GM23338 (cell line): ENCODE measurements at regions not wholly inside any gene's neighbourhood (a gene's known extent, or its start where the extent isn't known, plus 50 kb on each side); places are given as distances from the start of the nearest gene placed in this dataset.

ENCODE experiments used
- ATAC-seq: fragments of 200-7000 bp; cut with Tn5 transposase; 3 replicates; pipeline ENCODE4 v1.9.1; 2020
- DNase-seq: peaks from one replicate; pipeline ENCODE4 v3.0.0-alpha.2; 2015; ENCODE audit warnings: low spot score
- H2AFZ ChIP-seq: fragments of 200-600 bp; sonication (generic); 2 replicates; pipeline ENCODE4 v1.8.0; 2016; ENCODE audit warnings: antibody characterized with exemption, mild to moderate bottlenecking, moderate library complexity
- H3F3A ChIP-seq: fragments of 200-600 bp; sonication (generic); replicated peaks from 2 replicates; pipeline ENCODE4 v1.8.0; 2017; ENCODE audit warnings: antibody characterized with exemption, mixed run types, low read depth
- H3K27ac ChIP-seq: fragments of 200-600 bp; sonication (generic); 2 replicates; pipeline ENCODE4 v1.6.1; 2016; ENCODE audit warnings: low read depth
- H3K27me3 ChIP-seq: fragments of 200-600 bp; sonication (generic); 2 replicates; pipeline ENCODE4 v1.8.0; 2016; ENCODE audit warnings: mild to moderate bottlenecking, mixed run types, moderate library complexity; ENCODE audit not compliant: insufficient read depth
- H3K36me3 ChIP-seq: fragments of 200-600 bp; sonication (generic); 2 replicates; pipeline ENCODE4 v1.8.0; 2016; ENCODE audit warnings: mild to moderate bottlenecking; ENCODE audit not compliant: insufficient read depth
- H3K4me1 ChIP-seq: fragments of 200-600 bp; sonication (generic); 2 replicates; pipeline ENCODE4 v1.8.0; 2016; ENCODE audit warnings: mild to moderate bottlenecking, moderate library complexity; ENCODE audit not compliant: insufficient read depth
- H3K4me2 ChIP-seq: fragments of 200-600 bp; sonication (generic); 2 replicates; pipeline ENCODE4 v1.7.1; 2017; ENCODE audit warnings: mixed run types
- H3K4me3 ChIP-seq: fragments of 200-600 bp; sonication (generic); 2 replicates; pipeline ENCODE4 v1.6.1; 2016; ENCODE audit warnings: mixed run types
- H3K79me2 ChIP-seq: fragments of 200-600 bp; sonication (generic); replicated peaks from 2 replicates; pipeline ENCODE4 v1.8.0; 2017; ENCODE audit warnings: mild to moderate bottlenecking; ENCODE audit not compliant: insufficient read depth
- H3K9me2 ChIP-seq: fragments of 200-600 bp; sonication (generic); 2 replicates; pipeline ENCODE4 v1.8.0; 2017; ENCODE audit not compliant: insufficient read depth
- H4K20me1 ChIP-seq: fragments of 200-600 bp; sonication (generic); replicated peaks from 2 replicates; pipeline ENCODE4 v1.8.0; 2017; ENCODE audit warnings: mild to moderate bottlenecking; ENCODE audit not compliant: insufficient read depth
- H3K27ac Mint-ChIP-seq: 2 replicates; pipeline ENCODE4 v1.8.0; 2020; ENCODE audit warnings: inconsistent platforms, mild to moderate bottlenecking, moderate library complexity, mixed read lengths
- H3K27me3 Mint-ChIP-seq: 3 replicates; pipeline ENCODE4 v1.8.0; 2022; ENCODE audit warnings: low read depth, mild to moderate bottlenecking, moderate library complexity, mixed read lengths, inconsistent platforms; ENCODE audit not compliant: insufficient read depth, poor library complexity
- H3K36me3 Mint-ChIP-seq: 3 replicates; pipeline ENCODE4 v1.8.0; 2021; ENCODE audit warnings: low read depth, mild to moderate bottlenecking, inconsistent platforms, moderate library complexity, mixed read lengths
- H3K4me1 Mint-ChIP-seq: 3 replicates; pipeline ENCODE4 v1.8.0; 2020; ENCODE audit warnings: mild to moderate bottlenecking, inconsistent platforms, mixed read lengths
- H3K4me3 Mint-ChIP-seq: 3 replicates; pipeline ENCODE4 v1.8.0; 2021; ENCODE audit warnings: moderate library complexity, mild to moderate bottlenecking, inconsistent platforms, mixed read lengths
- H3K9me3 Mint-ChIP-seq: 3 replicates; pipeline ENCODE4 v1.8.0; 2020; ENCODE audit warnings: moderate library complexity, mild to moderate bottlenecking, inconsistent platforms, mixed read lengths
- CREB1 ChIP-seq: fragments of 250-450 bp; sonication (Bioruptor Pico); IDR thresholded peaks from 2 replicates; pipeline ENCODE4 v1.5.0; 2020; ENCODE audit warnings: low read depth, mild to moderate bottlenecking, moderate library complexity
- EZH2 ChIP-seq: fragments of 200-600 bp; sonication (generic); IDR thresholded peaks from one replicate; pipeline ENCODE4 v1.8.0; 2017; ENCODE audit warnings: antibody characterized with exemption, mild to moderate bottlenecking, low read depth; ENCODE audit not compliant: unreplicated experiment
- EZH2phosphoT487 ChIP-seq: fragments of 200-600 bp; sonication (generic); IDR thresholded peaks from one replicate; pipeline ENCODE4 v1.8.1; 2018; ENCODE audit warnings: antibody characterized with exemption; ENCODE audit not compliant: unreplicated experiment
- JUNB ChIP-seq: IDR thresholded peaks from one replicate; pipeline ENCODE4 v1.6.1; 2016; ENCODE audit warnings: antibody characterized with exemption; ENCODE audit not compliant: unreplicated experiment
- NANOG ChIP-seq: IDR thresholded peaks from 2 replicates; pipeline ENCODE4 v1.6.1; 2016; ENCODE audit warnings: antibody characterized with exemption, borderline replicate concordance
- REST ChIP-seq: IDR thresholded peaks from one replicate; pipeline ENCODE4 v1.6.1; 2018; ENCODE audit warnings: antibody characterized with exemption; ENCODE audit not compliant: unreplicated experiment
- STAT1 ChIP-seq: IDR thresholded peaks from one replicate; pipeline ENCODE4 v1.6.1; 2016; ENCODE audit warnings: antibody characterized with exemption; ENCODE audit not compliant: unreplicated experiment
- ZNF114 ChIP-seq: fragments of 250-450 bp; sonication (Bioruptor Pico); IDR thresholded peaks from 2 replicates; pipeline ENCODE4 v1.5.0; 2020; ENCODE audit warnings: mild to moderate bottlenecking, moderate library complexity
- ZNF331 ChIP-seq: fragments of 250-450 bp; sonication (Bioruptor Pico); IDR thresholded peaks from 2 replicates; pipeline ENCODE4 v1.5.0; 2020; ENCODE audit warnings: low read depth, mild to moderate bottlenecking, moderate library complexity
- ZNF462 ChIP-seq: fragments of 250-450 bp; sonication (Bioruptor Pico); IDR thresholded peaks from 2 replicates; pipeline ENCODE4 v1.5.0; 2020; ENCODE audit warnings: mild to moderate bottlenecking, moderate library complexity
- TF ChIP-seq, protein P1 (sequence below): IDR thresholded peaks from 2 replicates; pipeline ENCODE4 v1.6.1; 2016; ENCODE audit warnings: antibody characterized with exemption

- H3K36me3 Mint-ChIP-seq = no peaks in the 10 kb centered on the region
These were observed 87.3 kb upstream of the PRR23C start for GRCh38 chr3:139131951-139132350.

DNA sequence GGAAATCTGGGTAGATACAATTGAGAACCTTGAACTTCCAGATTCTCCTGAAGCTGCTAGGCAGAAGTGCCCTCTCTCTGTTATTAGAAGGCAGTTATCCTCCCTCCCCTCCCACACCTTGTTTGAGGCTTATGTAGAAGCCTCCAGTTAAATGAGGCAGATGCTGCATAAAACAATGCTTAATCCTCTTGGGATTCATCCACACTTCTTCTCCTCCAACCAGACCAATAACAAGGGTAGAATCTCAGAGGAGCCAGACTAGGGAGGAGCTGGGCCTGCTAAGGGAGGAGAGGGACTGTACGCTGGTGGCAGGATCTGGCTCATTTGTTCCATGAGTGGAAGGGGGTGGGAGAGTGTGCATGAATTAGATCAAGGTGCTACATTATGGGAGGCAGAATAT lies 88.3 kb upstream of the PRR23C start:
- H3K27ac Mint-ChIP-seq = no peak overlapping the region
- H3K4me3 Mint-ChIP-seq = no peak overlapping the region
- Histone ChIP-seq H3K27me3 (no peaks in the 10 kb centered on the region), H3K4me3 (no peak overlapping the region), H3K9me2 (0 out of 2 replicates have a peak, but pooled peaks cover 5% of the 10 kb centered on the region), H3K79me2 (no peaks in the 10 kb centered on the region), H4K20me1 (no peaks in the 10 kb centered on the region), H3K36me3 (no peaks in the 10 kb centered on the region), H3K4me2 (no peak overlapping the region), H2AFZ (no peak overlapping the region), H3F3A (no peaks in the 10 kb centered on the region), H3K27ac (no peak overlapping the region), H3K4me1 (no peaks in the 10 kb centered on the region)
- H3K4me1 Mint-ChIP-seq = peaks cover 11% of the 10 kb centered on the region
- DNase-seq (no peak), ATAC-seq (no peak)
- H3K36me3 Mint-ChIP-seq = no peaks in the 10 kb centered on the region
- H3K27me3 Mint-ChIP-seq = no peaks in the 10 kb centered on the region
- H3K9me3 Mint-ChIP-seq = no peaks in the 10 kb centered on the region
- TF ChIP-seq, protein P1, sequence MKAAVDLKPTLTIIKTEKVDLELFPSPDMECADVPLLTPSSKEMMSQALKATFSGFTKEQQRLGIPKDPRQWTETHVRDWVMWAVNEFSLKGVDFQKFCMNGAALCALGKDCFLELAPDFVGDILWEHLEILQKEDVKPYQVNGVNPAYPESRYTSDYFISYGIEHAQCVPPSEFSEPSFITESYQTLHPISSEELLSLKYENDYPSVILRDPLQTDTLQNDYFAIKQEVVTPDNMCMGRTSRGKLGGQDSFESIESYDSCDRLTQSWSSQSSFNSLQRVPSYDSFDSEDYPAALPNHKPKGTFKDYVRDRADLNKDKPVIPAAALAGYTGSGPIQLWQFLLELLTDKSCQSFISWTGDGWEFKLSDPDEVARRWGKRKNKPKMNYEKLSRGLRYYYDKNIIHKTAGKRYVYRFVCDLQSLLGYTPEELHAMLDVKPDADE = no peak
- TF ChIP-seq JUNB (no peak), ZNF114 (CRISPR knock-in tag) (no peak), NANOG (no peak), CREB1 (CRISPR knock-in tag) (no peak), STAT1 (no peak), ZNF462 (no peak), EZH2phosphoT487 (no peak), ZNF331 (CRISPR knock-in tag) (no peak), REST (no peak)

More at GRCh38 chr3:139131951-139132350, 87.3 kb upstream of the PRR23C start:
- ATAC-seq (no peak), DNase-seq (no peak)
- H3K4me1 ChIP-seq = no peaks in the 10 kb centered on the region
- H3K27ac ChIP-seq = no peak overlapping the region
- no peaks in the 10 kb centered on the region for H3K79me2 ChIP-seq
- Mint-ChIP-seq H3K27me3 (no peaks in the 10 kb centered on the region), H3K27ac (no peak overlapping the region), H3K4me1 (peaks cover 11% of the 10 kb centered on the region), H3K9me3 (no peaks in the 10 kb centered on the region), H3K4me3 (no peak overlapping the region)
- no peaks in the 10 kb centered on the region for H4K20me1 ChIP-seq
- H3K27me3 ChIP-seq = no peaks in the 10 kb centered on the region
- H3K9me2 ChIP-seq = 0 out of 2 replicates have a peak, but pooled peaks cover 5% of the 10 kb centered on the region
- H3K36me3 ChIP-seq = no peaks in the 10 kb centered on the region
- H3K4me2 ChIP-seq = no peak overlapping the region
- TF ChIP-seq JUNB (no peak), ZNF114 (CRISPR knock-in tag) (no peak), EZH2 (no peak)
- H3F3A ChIP-seq = no peaks in the 10 kb centered on the region
- no peak overlapping the region for H3K4me3 ChIP-seq
- H2AFZ ChIP-seq = no peak overlapping the region
